DMS114 treated with DMSO at 0.1 percent for 48 hours (cell line): ENCODE measurements at regions not wholly inside any gene's neighbourhood (a gene's known extent, or its start where the extent isn't known, plus 50 kb on each side); places are given as distances from the start of the nearest gene placed in this dataset.
"Not testable (repeated sequence)": the region's sequence is repeated elsewhere in the genome, so short reads cannot be mapped to it uniquely, and the experiment has no call there.

Experiments
- DNase-seq: peaks from one replicate; lab custom pipeline; 2025; ENCODE audit not compliant: unreplicated experiment; lab: John Stamatoyannopoulos, UW

- DNase-seq, result no peak
These were observed 628.8 kb upstream of the MAN1A1 start for GRCh38 chr6:119978274-119978889.

GRCh38 chr6:119974430-119975159 lies 625.0 kb upstream of the MAN1A1 start:
- DNase-seq, result no peak

GRCh38 chr6:119966484-119966883 lies 616.9 kb upstream of the MAN1A1 start:
- DNase-seq, result no peak

GRCh38 chr6:119965900-119966299 lies 616.3 kb upstream of the MAN1A1 start:
- no peak for DNase-seq

GRCh38 chr6:119965008-119965407 lies 615.4 kb upstream of the MAN1A1 start:
- DNase-seq, result no peak

- no peak for DNase-seq
These were observed 612.9 kb upstream of the MAN1A1 start for GRCh38 chr6:119962505-119962904.

- DNase-seq, result no peak
These were observed 611.9 kb upstream of the MAN1A1 start for GRCh38 chr6:119961450-119961849.

- DNase-seq, result no peak
These were observed 610.9 kb upstream of the MAN1A1 start for GRCh38 chr6:119960456-119960855.

- DNase-seq, result no peak
These were observed 610.5 kb upstream of the MAN1A1 start for GRCh38 chr6:119960036-119960435.

- no peak for DNase-seq
These were observed 607.6 kb upstream of the MAN1A1 start for GRCh38 chr6:119957195-119957594.

- no peak for DNase-seq
These were observed 603.1 kb upstream of the MAN1A1 start for GRCh38 chr6:119952696-119953095.

- no peak for DNase-seq
These were observed 601.1 kb upstream of the MAN1A1 start for GRCh38 chr6:119950681-119951080.

- DNase-seq, result no peak
These were observed 592.7 kb upstream of the MAN1A1 start for GRCh38 chr6:119942078-119942752.

GRCh38 chr6:119938752-119939151 lies 589.2 kb upstream of the MAN1A1 start:
- DNase-seq, result no peak

GRCh38 chr6:119934816-119935215 lies 585.3 kb upstream of the MAN1A1 start:
- no peak for DNase-seq

GRCh38 chr6:119929121-119929520 lies 579.6 kb upstream of the MAN1A1 start:
- no peak for DNase-seq

GRCh38 chr6:119924888-119925287 lies 575.3 kb upstream of the MAN1A1 start:
- not testable (repeated sequence) for DNase-seq

GRCh38 chr6:119922814-119923213 lies 573.3 kb upstream of the MAN1A1 start:
- DNase-seq, result no peak

- no peak for DNase-seq
These were observed 572.0 kb upstream of the MAN1A1 start for GRCh38 chr6:119921491-119922010.

- no peak for DNase-seq
These were observed 567.6 kb upstream of the MAN1A1 start for GRCh38 chr6:119917186-119917585.

- DNase-seq, result no peak
These were observed 566.4 kb upstream of the MAN1A1 start for GRCh38 chr6:119915971-119916370.

- no peak for DNase-seq
These were observed 558.6 kb upstream of the MAN1A1 start for GRCh38 chr6:119908157-119908556.
